HG03108 (cell line): ENCODE measurements at regions not wholly inside any gene's neighbourhood (a gene's known extent, or its start where the extent isn't known, plus 50 kb on each side); places are given as distances from the start of the nearest gene placed in this dataset.

Experiments
- ATAC-seq: cut with Tn5 transposase; IDR thresholded peaks from one replicate; pipeline ENCODE4 v1.9.1; 2021; ENCODE audit warnings: moderate library complexity; ENCODE audit not compliant: unreplicated experiment

GRCh38 chr5:173689171-173689736, 72.8 kb upstream of the BOD1 start:
- ATAC-seq = no peak

GRCh38 chr5:173689737-173690360, 73.4 kb upstream of the BOD1 start:
- ATAC-seq = peak; percentile 63

- no peak for ATAC-seq
These were observed 75.5 kb upstream of the BOD1 start for GRCh38 chr5:173691931-173692330.

- no peak for ATAC-seq
These were observed 77.2 kb upstream of the BOD1 start for GRCh38 chr5:173693670-173694069.

- no peak for ATAC-seq
These were observed 79.8 kb upstream of the BOD1 start for GRCh38 chr5:173696216-173696615.

GRCh38 chr5:173697931-173698579, 81.6 kb upstream of the BOD1 start:
- no peak for ATAC-seq

- ATAC-seq = no peak
These were observed 83.5 kb upstream of the BOD1 start for GRCh38 chr5:173699966-173700365.

GRCh38 chr5:173703466-173703865, 87.0 kb upstream of the BOD1 start:
- no peak for ATAC-seq

GRCh38 chr5:173704615-173705511, 88.4 kb upstream of the BOD1 start:
- ATAC-seq = no peak

GRCh38 chr5:173705512-173706044, 89.1 kb upstream of the BOD1 start:
- ATAC-seq = no peak

GRCh38 chr5:173706700-173707099, 90.2 kb upstream of the BOD1 start:
- no peak for ATAC-seq

GRCh38 chr5:173707392-173707791, 90.9 kb upstream of the BOD1 start:
- peak; percentile 69 for ATAC-seq

GRCh38 chr5:173709145-173709544, 92.7 kb upstream of the BOD1 start:
- ATAC-seq = no peak

GRCh38 chr5:173709761-173710160, 93.3 kb upstream of the BOD1 start:
- no peak for ATAC-seq

GRCh38 chr5:173710528-173710927, 94.1 kb upstream of the BOD1 start:
- ATAC-seq = no peak

- no peak for ATAC-seq
These were observed 95.0 kb upstream of the BOD1 start for GRCh38 chr5:173711466-173711865.

GRCh38 chr5:173712609-173713175, 96.2 kb upstream of the BOD1 start:
- no peak for ATAC-seq

- ATAC-seq = no peak
These were observed 98.3 kb upstream of the BOD1 start for GRCh38 chr5:173714551-173715428.

GRCh38 chr5:173715607-173716006, 99.2 kb upstream of the BOD1 start:
- no peak for ATAC-seq
